ENCODE measurements at regions not wholly inside any gene's neighbourhood (a gene's known extent, or its start where the extent isn't known, plus 50 kb on each side); places are given as distances from the start of the nearest gene placed in this dataset.

DNA sequence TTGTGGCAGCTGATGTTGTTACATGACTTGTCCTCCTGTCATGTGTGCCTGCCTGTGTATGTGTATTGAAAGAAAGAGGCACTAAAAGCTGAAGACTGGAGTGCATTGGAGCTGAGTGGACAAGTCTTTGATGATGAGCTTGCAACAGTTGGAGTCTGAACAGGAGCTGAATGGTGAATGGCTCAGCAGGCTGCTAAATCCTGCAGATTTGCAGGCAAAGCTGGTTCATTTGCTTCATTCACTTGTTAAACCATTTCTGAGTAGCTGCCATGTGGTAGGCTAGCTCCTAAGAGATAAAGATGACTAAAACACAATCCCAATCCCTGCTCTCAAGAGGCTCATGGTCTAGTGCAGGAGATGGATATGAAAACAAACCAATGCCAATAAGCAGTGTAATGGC is 217.3 kb downstream of the CHRDL1 start:
- no peak overlapping the region for H3K4me3 ChIP-seq (ENCODE audit: low read depth, low read length)
- DNase-seq (ENCODE audit: low read depth, low spot score) = no peak
- POLR2A ChIA-PET = no interaction called here
- CTCF ChIA-PET = no interaction called here
- TF ChIP-seq, protein P1, sequence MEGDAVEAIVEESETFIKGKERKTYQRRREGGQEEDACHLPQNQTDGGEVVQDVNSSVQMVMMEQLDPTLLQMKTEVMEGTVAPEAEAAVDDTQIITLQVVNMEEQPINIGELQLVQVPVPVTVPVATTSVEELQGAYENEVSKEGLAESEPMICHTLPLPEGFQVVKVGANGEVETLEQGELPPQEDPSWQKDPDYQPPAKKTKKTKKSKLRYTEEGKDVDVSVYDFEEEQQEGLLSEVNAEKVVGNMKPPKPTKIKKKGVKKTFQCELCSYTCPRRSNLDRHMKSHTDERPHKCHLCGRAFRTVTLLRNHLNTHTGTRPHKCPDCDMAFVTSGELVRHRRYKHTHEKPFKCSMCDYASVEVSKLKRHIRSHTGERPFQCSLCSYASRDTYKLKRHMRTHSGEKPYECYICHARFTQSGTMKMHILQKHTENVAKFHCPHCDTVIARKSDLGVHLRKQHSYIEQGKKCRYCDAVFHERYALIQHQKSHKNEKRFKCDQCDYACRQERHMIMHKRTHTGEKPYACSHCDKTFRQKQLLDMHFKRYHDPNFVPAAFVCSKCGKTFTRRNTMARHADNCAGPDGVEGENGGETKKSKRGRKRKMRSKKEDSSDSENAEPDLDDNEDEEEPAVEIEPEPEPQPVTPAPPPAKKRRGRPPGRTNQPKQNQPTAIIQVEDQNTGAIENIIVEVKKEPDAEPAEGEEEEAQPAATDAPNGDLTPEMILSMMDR (IDR thresholded peaks at IDR 0.05; ENCODE audit: insufficient read depth, low read length, missing control alignments) = no peak

DNA sequence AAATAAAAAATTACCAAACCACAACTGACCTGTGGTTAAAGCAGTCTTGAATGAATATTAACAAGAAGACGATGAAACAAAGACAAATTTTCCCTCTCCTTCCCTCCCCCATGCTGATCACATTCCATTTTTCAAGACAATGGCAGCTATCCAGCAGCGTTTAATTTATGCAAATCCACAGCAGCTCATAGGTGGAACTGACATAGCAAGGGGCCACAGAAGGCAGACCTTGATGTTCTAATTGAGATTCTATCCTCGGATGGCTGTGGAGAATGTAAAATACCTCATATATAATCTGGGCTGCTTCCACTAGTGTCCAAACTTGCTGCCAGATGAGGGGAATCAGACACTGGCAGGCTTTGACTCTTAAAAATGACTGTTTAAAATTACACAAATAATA is 211.5 kb downstream of the CHRDL1 start:
- no peak for DNase-seq (ENCODE audit: low read depth, low spot score)
- ChIA-PET POLR2A (no interaction called here), CTCF (no interaction called here)
- no peak overlapping the region for H3K4me3 ChIP-seq (ENCODE audit: low read depth, low read length)
- TF ChIP-seq, protein P1 (IDR thresholded peaks at IDR 0.05; ENCODE audit: insufficient read depth, low read length, missing control alignments) = no peak

DNA sequence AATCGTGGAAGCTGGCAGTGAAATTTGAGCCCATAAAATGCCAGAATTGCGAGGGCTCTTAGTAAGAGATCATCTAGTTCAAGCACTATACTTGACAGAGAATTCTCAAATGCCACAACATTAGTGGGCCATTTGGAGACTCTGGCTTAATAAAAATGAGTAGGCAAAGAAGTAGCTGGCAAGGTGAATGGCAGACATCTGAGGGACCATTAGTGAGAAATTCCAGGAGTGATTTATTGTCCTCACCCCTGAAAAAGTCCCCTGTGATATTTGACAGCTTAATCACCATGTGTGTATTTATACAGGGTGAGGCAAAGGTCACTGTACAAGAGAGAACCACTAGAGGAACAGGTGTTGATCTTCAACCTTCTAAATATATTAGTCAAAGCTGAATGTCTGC is 207.5 kb downstream of the CHRDL1 start:
- TF ChIP-seq, protein P1 (IDR thresholded peaks at IDR 0.05; ENCODE audit: insufficient read depth, low read length, missing control alignments) = no peak
- H3K4me3 ChIP-seq (ENCODE audit: low read depth, low read length) = no peak overlapping the region
- DNase-seq (ENCODE audit: low read depth, low spot score) = no peak
- ChIA-PET CTCF (no interaction called here), POLR2A (no interaction called here)

DNA sequence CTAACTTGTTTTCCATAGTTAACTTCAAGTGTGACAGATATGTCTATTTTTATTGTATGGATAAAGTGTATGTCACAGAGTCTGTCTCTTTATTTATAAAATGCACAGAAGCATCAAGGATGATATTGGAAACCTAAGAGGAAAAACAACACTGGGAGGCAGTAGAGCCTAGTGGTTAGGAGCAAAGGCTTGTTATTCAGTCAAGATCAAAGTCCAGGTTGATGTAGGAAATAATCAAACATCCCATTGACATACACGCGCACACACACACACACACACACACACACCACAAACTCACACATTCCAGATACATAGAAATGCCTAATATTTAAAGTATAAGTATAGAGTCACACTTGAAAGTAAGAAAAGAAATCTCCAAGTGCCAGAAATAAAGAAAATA is 206.8 kb downstream of the CHRDL1 start:
- POLR2A ChIA-PET = no interaction called here
- DNase-seq (ENCODE audit: low read depth, low spot score) = no peak
- CTCF ChIA-PET = no interaction called here
- TF ChIP-seq, protein P1 (IDR thresholded peaks at IDR 0.05; ENCODE audit: insufficient read depth, low read length, missing control alignments) = no peak
- H3K4me3 ChIP-seq (ENCODE audit: low read depth, low read length) = no peak overlapping the region

DNA sequence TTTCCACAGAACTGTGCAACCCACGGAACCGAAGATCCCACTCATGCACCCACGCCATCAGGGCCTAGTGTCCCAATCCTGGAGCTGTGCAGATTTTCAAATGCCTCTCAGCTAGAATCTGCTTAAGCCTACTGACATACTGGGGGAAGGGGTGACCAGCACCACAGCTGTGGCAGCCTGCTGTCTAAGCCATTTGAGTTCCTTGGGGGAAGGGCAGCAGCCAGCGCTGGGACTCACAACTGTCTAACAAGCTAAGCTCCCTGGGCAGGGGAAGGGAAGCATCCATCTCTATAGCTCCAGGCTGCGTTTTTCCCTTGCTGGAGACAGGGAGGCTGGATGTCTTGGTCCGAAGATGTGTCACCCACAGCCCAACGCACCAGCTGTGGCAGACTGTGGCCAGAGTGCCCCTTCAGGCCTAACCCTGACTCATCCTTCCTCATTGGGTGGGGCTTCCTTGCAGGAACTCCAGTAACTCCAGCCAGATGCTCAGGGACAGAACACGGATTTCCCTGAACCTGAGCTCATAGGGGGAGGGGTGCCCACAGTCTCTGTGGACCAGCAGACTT is 194.8 kb downstream of the CHRDL1 start:
- CTCF ChIA-PET = no interaction called here
- no peak overlapping the region for H3K4me3 ChIP-seq (ENCODE audit: low read depth, low read length)
- DNase-seq (ENCODE audit: low read depth, low spot score) = no peak
- TF ChIP-seq, protein P1 (IDR thresholded peaks at IDR 0.05; ENCODE audit: insufficient read depth, low read length, missing control alignments) = no peak
- POLR2A ChIA-PET = no interaction called here

DNA sequence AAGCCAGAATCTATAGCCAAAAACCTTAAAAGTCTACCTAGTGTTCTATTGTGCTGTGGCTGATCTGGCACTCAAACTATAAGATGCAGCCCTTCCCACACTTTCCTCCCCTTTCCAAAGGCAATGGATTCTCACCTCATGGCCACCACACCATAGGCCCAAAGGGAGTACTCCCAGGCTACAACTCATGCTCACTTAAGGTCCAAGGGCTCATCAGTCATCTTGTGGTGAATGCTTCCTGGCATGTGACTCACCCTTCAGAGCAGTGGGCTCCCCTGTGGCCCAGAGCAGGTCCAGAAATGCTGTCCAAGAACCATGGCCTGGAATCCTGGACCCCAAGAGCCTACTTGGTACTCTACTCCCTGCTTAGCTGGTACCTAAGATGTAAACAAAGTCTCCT is 181.0 kb downstream of the CHRDL1 start:
- ChIA-PET POLR2A (no interaction called here), CTCF (no interaction called here)
- TF ChIP-seq, protein P1 (IDR thresholded peaks at IDR 0.05; ENCODE audit: insufficient read depth, low read length, missing control alignments) = no peak
- DNase-seq (ENCODE audit: low read depth, low spot score) = no peak
- no peak overlapping the region for H3K4me3 ChIP-seq (ENCODE audit: low read depth, low read length)
